HEK293T (cell line): ENCODE measurements at regions not wholly inside any gene's neighbourhood (a gene's known extent, or its start where the extent isn't known, plus 50 kb on each side); places are given as distances from the start of the nearest gene placed in this dataset.
"Not testable (repeated sequence)": the region's sequence is repeated elsewhere in the genome, so short reads cannot be mapped to it uniquely, and the experiment has no call there.

Source experiments
- ARNT ChIP-seq: fragments of 450-650 bp; IDR thresholded peaks from 2 replicates; pipeline ENCODE4 v1.6.1; 2017; ENCODE audit warnings: mild to moderate bottlenecking
- BHLHE40 ChIP-seq: fragments of 450-650 bp; IDR thresholded peaks from 2 replicates; pipeline ENCODE4 v1.6.1; 2016; ENCODE audit warnings: mild to moderate bottlenecking, moderate library complexity, borderline replicate concordance
- CTBP1 ChIP-seq: fragments of 450-650 bp; IDR thresholded peaks from 2 replicates; pipeline ENCODE4 v1.6.1; 2016; ENCODE audit warnings: borderline replicate concordance
- FOXA1 ChIP-seq: fragments of 450-650 bp; IDR thresholded peaks from 2 replicates; pipeline ENCODE4 v1.6.1; 2016; ENCODE audit warnings: mild to moderate bottlenecking
- FOXK2 ChIP-seq: fragments of 450-650 bp; IDR thresholded peaks from 2 replicates; pipeline ENCODE4 v1.6.1; 2016; ENCODE audit warnings: mild to moderate bottlenecking
- FOXM1 ChIP-seq: fragments of 450-650 bp; IDR thresholded peaks from 2 replicates; pipeline ENCODE4 v1.6.1; 2017; ENCODE audit warnings: mild to moderate bottlenecking, borderline replicate concordance
- HDGF ChIP-seq: fragments of 450-650 bp; IDR thresholded peaks from 2 replicates; pipeline ENCODE4 v1.6.1; 2017; ENCODE audit warnings: antibody characterized with exemption, borderline replicate concordance
- NFRKB ChIP-seq: fragments of 450-650 bp; IDR thresholded peaks from 2 replicates; pipeline ENCODE4 v1.6.1; 2016; ENCODE audit warnings: mild to moderate bottlenecking, moderate library complexity
- SP1 ChIP-seq: fragments of 450-650 bp; IDR thresholded peaks from 2 replicates; pipeline ENCODE4 v1.6.1; 2017
- SUZ12 ChIP-seq: fragments of 450-650 bp; IDR thresholded peaks from 2 replicates; pipeline ENCODE4 v1.6.1; 2016; ENCODE audit warnings: mild to moderate bottlenecking
- TARDBP ChIP-seq: fragments of 450-650 bp; IDR thresholded peaks from 2 replicates; pipeline ENCODE4 v1.6.1; 2016
- ZNF384 ChIP-seq: fragments of 450-650 bp; IDR thresholded peaks from 2 replicates; pipeline ENCODE4 v1.6.1; 2016
- TF ChIP-seq, protein P1 (sequence below): fragments of 450-650 bp; IDR thresholded peaks from 2 replicates; pipeline ENCODE4 v1.6.1; 2016

GRCh38 chr1:148253808-148254207 is 101.7 kb upstream of the NBPF11 start:
- not testable (repeated sequence) for TF ChIP-seq NFRKB, SP1, HDGF, BHLHE40, FOXK2, FOXA1, FOXM1, TARDBP, CTBP1, ARNT, SUZ12, ZNF384
- TF ChIP-seq, protein P1, sequence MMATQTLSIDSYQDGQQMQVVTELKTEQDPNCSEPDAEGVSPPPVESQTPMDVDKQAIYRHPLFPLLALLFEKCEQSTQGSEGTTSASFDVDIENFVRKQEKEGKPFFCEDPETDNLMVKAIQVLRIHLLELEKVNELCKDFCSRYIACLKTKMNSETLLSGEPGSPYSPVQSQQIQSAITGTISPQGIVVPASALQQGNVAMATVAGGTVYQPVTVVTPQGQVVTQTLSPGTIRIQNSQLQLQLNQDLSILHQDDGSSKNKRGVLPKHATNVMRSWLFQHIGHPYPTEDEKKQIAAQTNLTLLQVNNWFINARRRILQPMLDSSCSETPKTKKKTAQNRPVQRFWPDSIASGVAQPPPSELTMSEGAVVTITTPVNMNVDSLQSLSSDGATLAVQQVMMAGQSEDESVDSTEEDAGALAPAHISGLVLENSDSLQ, result not testable (repeated sequence)
